HG02870 (cell line): ENCODE measurements at regions not wholly inside any gene's neighbourhood (a gene's known extent, or its start where the extent isn't known, plus 50 kb on each side); places are given as distances from the start of the nearest gene placed in this dataset.
"Not testable (repeated sequence)": the region's sequence is repeated elsewhere in the genome, so short reads cannot be mapped to it uniquely, and the experiment has no call there.

ENCODE experiments used
- ATAC-seq: cut with Tn5 transposase; IDR thresholded peaks from one replicate; pipeline ENCODE4 v1.9.1; 2021; ENCODE audit warnings: mild to moderate bottlenecking, moderate library complexity; ENCODE audit not compliant: unreplicated experiment

DNA sequence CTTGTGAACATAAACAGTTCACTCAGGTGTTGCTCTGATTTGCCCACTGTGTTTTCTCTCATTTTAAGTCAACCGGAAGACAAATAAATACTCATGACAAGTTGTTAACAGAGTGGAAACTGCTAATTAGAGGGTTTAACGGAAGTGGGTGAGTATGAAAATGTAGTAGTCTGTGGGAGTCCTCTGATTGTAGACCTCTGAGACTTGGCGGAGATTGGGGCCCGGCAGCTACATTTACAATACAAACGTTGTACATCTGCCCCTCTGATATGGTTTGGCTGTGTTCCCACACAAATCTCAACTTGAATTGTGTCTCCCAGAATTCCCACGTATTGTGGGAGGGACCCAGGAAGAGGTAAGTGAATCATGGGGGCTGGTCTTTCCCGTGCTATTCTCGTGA, 107.3 kb upstream of the FAM98A start:
- no peak for ATAC-seq

DNA sequence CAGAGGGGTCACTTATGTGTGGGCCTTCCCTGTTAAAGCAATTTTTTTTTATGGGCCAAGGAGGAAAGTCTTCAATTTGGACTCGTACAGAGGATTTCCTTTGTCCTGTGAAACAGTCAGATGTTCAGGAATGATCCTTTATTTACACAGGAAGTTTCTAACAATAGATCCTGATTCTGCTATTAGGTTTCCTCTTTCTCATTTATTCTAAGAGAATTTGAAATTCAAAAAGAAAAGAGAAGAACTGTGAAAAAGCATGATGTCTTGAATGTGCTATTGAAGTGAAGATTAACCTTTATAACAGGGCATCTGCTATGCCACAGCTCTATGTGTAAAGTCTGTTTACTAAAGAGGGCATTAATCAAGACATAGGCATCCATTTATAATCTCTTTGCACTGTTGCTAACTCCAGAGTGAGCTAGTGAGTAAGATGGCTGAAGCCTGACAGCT, 105.3 kb upstream of the FAM98A start:
- no peak for ATAC-seq

GRCh38 chr2:33696234-33696633, 97.1 kb upstream of the FAM98A start:
- ATAC-seq = no peak

DNA sequence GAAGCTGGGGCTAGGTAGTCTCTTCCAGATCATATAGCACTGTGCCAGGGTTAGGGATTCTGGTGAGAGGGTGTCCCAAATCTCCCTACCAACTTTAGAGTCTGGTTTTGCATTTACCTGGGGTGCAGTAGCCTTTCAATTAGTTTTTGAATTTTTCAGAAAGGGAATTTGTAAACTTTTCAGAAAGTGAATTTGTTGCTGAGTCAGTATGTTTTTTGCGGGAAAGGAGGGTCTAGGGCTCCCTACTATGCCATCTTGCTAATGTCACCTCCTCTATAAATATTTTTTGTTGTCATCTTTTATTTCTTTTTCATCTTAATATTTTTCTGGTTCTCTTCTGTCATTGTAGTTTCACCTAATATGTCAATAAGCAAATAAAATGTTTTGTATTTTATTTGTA, 95.8 kb upstream of the FAM98A start:
- no peak for ATAC-seq

DNA sequence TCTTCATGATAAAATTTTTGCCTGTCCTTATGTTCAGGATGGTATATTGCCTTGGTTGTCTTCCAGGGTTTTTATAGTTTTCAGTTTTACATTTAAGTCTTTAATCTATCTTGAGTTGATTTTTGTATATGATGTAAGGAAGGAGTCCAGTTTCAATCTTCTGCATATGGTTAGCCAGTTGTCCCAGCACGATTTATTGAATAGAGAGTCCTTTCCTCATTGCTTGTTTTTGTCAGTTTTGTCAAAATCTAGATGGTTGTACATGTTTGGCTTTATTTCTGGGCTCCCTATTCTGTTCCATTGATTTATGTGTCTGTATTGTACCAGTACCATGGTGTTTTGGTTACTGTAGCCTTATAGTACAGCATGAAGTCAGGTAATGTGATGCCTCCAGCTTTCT, 91.6 kb upstream of the FAM98A start:
- ATAC-seq = not testable (repeated sequence)

DNA sequence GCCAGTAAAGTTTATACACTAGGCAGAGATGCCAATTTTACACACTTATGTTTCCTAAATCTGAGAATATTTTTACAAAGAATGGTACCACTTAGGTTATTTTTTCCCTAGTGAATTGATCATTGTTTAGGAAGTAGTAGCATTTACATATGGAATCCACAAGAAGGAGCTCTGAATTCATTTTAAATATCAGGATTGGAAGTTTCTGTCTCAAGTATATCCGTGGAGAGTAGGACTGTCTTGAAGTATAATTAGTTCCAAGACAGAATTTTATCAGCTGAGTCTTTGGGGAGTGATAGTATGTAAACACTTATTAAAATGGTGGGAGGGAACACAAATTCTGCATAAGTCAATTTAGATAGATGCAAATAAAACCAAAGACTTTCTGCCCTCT, 82.3 kb upstream of the FAM98A start:
- ATAC-seq = no peak

DNA sequence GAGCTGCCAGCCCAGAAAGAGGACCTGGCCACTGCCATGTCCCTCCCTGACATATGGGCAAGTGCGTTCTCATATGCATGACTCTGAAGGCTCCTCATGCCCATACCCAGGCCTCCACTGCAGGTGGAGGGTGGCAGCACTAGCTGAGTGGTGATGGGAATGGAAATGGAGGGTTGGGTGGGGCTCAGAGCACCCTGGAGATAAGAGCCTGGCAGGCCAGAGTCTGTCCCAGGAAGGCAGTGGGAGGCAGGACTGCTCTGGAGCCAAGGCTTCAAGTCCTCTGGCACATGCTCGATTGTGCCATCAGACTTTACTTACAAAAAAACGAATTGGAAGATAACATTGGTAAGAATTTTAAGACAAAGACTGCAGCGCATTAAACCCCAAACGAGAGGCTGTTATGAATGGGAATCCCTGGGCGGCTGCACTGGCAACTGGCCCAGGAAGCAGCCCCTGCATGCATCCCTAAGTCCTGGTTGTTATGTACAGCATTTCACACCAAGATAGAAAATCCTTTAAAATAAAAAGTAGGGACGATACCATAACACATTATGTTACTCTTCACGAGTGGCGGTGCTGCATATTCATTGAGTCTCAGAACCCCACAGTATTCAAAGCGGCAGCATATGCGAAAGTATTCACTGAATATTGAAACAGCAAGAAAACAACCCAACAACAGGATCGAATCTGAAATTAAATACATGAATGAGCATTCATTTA, 81.7 kb upstream of the FAM98A start:
- ATAC-seq = no peak

DNA sequence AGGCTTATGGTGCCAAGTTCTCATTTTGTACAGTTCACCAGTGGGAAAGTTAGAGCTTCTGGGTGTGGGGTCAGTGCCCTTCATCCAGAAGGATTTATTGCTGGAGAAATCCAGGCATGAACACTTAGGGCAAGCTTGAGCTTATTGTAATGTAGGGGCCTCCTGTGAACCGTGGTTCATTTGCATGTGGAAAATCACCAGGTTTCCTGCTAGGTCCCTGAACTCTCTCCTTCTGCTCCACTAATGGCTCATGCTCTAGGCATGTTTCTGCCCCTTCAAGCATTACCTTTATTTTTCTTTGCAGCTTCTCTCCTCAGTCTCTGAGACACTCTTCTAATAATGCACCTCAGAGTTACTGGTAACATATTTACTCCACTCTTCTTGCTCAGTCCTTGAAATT, 79.3 kb upstream of the FAM98A start:
- ATAC-seq = no peak

GRCh38 chr2:33673937-33674336, 74.8 kb upstream of the FAM98A start:
- ATAC-seq = peak; percentile 43

GRCh38 chr2:33672896-33673295, 73.8 kb upstream of the FAM98A start:
- ATAC-seq = no peak

- ATAC-seq = no peak
These were observed 73.3 kb upstream of the FAM98A start for GRCh38 chr2:33672389-33672788.

DNA sequence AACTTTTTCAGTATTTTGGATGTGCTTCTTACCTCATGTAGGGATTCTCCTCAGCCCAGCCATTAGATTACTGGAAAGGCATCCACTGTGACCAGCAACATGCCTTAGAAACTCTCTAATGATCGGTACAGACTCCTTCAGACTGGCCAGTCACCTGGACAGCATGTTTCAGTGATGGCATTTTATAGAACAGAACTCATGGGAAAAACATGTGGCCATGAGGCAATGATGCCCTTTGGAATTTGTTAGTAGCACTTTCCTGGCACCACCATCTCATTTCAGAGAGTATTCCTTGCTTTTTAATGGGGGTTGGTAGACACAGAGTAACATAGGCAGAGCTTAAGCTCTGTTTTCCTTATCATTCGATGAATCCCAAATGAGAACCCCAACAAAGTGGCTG, 72.1 kb upstream of the FAM98A start:
- ATAC-seq = no peak

- no peak for ATAC-seq
These were observed 71.4 kb upstream of the FAM98A start for GRCh38 chr2:33670392-33670937.

DNA sequence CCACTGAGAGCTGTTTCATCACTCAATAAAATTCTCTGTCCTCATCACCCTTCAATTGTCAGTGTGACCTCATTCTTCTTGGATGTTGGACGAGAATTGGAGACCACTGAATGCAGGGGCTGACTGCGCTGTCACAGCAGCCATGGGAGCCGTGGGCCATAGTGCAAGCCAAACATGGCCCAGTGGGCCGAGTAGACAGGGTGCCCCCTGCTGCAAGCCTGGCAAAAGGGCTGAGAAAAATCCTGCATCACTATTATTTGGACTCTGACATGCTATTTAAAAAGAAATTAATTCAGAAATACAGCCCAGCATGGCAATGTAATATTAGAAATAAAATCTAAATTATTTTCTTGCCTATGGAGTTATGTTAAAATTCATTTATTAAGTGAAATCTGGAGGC, 67.8 kb upstream of the FAM98A start:
- ATAC-seq = no peak

DNA sequence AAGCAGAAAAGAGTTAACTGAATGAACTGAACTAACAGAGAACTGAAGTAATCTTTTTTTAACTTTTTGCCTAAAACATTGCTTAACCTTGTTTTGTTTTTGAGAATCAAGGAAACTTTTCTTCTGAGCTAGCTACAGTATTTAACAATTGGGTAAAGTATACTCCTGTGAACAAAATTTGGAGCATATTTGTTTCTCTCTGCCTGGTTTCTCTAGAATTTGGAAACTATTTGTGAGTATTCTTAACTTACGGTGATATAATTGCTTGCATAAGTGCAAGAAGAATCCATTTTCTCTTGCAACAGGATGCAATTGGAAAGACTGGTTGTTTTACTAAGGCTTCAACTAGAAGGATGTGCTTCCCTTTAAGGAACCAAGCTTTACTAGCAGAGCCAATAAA, 65.9 kb upstream of the FAM98A start:
- ATAC-seq = no peak

DNA sequence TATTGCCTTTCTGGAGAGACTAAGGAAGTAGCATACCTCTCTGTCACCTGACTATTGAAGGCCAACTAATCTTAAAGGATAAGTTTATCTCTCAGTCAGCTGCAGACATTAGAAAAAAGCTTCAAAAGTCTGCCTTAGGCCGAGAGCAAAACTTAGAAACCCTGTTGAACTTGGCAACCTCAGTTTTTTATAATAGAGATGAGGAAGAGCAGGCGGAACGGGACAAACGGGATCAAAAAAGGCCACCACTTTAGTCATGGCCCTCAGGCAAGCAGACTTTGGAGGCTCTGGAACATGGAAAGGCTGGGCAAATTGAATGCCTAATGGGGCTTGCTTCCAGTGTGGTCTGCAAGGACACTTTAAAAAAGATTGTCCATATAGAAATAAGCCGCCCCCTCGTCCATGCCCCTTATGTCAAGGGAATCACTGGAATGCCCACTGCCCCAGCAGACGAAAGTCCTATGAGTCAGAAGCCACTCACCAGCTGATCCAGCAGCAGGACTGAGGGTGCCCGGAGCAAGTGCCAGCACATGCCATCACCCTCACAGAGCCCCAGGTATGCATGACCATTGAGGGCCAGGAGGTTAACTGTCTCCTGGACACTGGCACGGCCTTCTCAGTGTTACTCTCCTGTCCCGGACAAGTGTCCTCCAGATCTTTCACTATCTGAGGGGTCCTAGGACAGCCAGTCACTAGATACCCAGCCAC, 61.5 kb upstream of the FAM98A start:
- ATAC-seq = no peak

DNA sequence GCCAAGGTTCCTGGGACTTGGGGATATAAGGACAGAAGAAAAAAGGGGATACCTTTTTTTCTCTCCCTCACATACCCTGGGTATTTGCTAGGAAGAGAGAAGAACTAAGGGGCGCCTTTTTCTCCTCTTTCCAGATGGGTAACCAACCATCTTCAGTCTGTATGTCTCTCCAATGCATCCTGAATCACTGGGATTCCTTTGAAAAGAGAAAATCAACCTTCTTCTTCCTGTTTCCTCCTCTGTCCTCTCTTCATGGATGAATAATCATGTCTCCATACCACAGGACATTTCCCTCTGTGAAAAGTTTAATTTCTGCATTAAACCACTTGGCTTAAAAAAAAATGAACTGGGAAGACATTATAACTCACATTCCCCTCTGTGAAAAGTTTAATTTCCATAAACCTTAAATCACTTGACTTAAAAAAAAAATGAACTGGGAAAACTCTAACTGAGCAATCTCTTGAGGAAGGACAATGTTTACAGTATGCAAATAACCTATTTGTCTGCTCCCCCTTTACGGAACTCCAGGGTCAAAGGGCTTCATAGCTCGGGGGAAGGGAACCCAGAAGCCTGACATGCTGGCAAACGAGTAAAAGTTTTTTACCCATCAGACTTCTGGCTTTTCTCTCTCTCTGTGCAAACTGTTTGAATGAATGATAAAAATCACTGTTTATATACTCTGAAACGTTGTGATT, 56.7 kb upstream of the FAM98A start:
- no peak for ATAC-seq

GRCh38 chr2:33652830-33653229, 53.7 kb upstream of the FAM98A start:
- no peak for ATAC-seq

GRCh38 chr2:33650171-33650570, 51.1 kb upstream of the FAM98A start:
- ATAC-seq = no peak
